ENCODE measurements at regions not wholly inside any gene's neighbourhood (a gene's known extent, or its start where the extent isn't known, plus 50 kb on each side); places are given as distances from the start of the nearest gene placed in this dataset.

DNA sequence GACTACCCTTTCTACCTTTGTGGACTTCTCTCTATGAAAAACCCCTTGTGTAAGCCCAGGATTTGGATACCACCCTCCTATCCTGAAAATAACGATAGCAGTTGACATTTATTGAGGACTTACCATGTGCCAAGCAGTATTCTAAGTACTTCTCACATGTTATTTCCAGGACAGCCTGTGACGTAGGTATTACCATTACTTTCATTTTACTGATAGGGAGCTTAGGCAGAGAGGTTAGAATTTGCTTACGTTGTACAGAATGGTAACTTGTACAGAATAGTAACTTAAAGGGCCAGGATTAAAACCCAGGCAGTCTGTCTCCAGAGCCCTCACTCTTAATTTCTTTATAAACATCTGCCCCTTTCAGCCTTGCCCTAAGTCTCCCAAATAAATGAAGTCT lies 138.3 kb downstream of the NTMT2 start:
- no peaks in the 10 kb centered on the region for H3K4me1 ChIP-seq
- no peak overlapping the region for H3K4me3 ChIP-seq
- WGBS, 2 donors = 72 to 74% methylated on average over 3 of the region's 3 CpGs
- H3K36me3 ChIP-seq = no peaks in the 10 kb centered on the region
- intact Hi-C loops (cut with DNase I) = no loop called here
- H3K9me3 ChIP-seq = no peaks in the 10 kb centered on the region
- no peaks in the 10 kb centered on the region for H3K27me3 ChIP-seq
- H3K27ac ChIP-seq = no peak overlapping the region
- TF ChIP-seq, protein P1, sequence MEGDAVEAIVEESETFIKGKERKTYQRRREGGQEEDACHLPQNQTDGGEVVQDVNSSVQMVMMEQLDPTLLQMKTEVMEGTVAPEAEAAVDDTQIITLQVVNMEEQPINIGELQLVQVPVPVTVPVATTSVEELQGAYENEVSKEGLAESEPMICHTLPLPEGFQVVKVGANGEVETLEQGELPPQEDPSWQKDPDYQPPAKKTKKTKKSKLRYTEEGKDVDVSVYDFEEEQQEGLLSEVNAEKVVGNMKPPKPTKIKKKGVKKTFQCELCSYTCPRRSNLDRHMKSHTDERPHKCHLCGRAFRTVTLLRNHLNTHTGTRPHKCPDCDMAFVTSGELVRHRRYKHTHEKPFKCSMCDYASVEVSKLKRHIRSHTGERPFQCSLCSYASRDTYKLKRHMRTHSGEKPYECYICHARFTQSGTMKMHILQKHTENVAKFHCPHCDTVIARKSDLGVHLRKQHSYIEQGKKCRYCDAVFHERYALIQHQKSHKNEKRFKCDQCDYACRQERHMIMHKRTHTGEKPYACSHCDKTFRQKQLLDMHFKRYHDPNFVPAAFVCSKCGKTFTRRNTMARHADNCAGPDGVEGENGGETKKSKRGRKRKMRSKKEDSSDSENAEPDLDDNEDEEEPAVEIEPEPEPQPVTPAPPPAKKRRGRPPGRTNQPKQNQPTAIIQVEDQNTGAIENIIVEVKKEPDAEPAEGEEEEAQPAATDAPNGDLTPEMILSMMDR (IDR thresholded peaks at IDR 0.05) = no peak
- no peak for TF ChIP-seq POLR2A (IDR thresholded peaks at IDR 0.05)
- DNase-seq = no peak

DNA sequence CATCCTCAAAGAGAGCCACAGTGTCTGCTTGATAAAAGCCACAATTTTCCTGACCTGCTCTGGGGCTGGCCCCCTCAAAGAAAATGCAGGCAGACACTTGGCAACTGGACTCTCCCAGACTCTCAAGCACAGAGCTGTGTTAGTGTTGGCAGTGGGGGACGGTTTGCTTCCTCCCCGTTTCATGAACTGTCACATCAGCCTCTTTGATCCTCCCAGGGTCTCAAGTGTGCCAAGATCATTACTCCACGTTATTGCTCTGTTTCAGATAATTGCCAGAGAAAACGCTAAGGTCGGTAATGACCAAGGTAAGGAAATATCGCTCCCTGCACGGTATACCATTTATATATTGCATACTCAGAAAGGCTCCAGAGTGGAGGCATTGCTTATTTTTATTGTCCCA lies 138.8 kb downstream of the NTMT2 start:
- no peak for DNase-seq
- TF ChIP-seq, protein P1 (IDR thresholded peaks at IDR 0.05) = no peak
- Histone ChIP-seq H3K27me3 (no peaks in the 10 kb centered on the region), H3K36me3 (no peaks in the 10 kb centered on the region), H3K27ac (no peak overlapping the region), H3K4me3 (no peak overlapping the region), H3K4me1 (no peaks in the 10 kb centered on the region), H3K9me3 (no peaks in the 10 kb centered on the region)
- intact Hi-C loops (cut with DNase I) = no loop called here
- WGBS, 2 donors = 69 to 79% methylated on average over 7 of the region's 7 CpGs

DNA sequence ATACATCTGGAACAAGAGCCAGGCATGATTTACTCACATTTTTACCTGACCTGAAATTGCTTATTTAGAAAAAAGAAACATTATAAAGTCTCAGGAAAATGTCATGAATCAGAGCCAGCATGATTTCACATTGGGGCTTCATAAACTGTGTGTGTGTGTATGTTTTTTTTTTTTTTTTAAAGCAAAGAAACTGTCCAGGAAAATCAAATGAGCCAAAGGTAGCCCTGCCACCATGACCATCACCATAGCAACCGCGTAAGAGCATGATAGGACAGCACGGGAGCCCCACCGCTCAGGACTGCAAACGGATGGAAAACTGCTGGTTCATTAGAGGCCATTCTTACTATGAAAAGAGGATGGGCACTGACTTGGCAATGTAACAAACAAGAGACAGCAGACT lies 139.2 kb downstream of the NTMT2 start:
- Histone ChIP-seq H3K36me3 (no peaks in the 10 kb centered on the region), H3K4me1 (no peaks in the 10 kb centered on the region), H3K9me3 (no peaks in the 10 kb centered on the region), H3K4me3 (no peak overlapping the region), H3K27ac (no peak overlapping the region), H3K27me3 (no peaks in the 10 kb centered on the region)
- no peak for DNase-seq
- 68 to 80% methylated on average over 5 of the region's 5 CpGs for WGBS, 2 donors
- TF ChIP-seq POLR2A (IDR thresholded peaks at IDR 0.05) = no peak
- TF ChIP-seq, protein P1 (IDR thresholded peaks at IDR 0.05) = no peak
- intact Hi-C loops (cut with DNase I) = no loop called here

DNA sequence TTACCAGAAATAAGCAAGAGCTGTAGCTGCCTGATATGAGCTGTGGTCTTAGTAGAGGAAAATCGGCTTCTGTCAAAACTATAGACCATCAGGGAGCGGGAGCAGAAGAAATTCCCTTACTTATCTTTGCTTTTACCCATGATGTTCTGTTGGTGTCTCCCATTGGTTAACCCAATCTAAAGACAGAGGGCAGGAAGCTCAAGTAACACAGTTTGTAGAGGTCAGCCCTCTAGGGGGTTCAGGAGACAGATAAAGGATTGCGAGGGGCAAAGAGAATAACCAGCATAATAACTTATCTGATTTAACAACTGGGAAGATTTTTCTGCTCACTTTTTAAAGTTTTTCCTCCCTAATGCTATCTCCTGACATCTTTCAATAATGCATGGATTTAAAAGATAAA lies 142.4 kb downstream of the NTMT2 start:
- H3K27ac ChIP-seq = no peak overlapping the region
- WGBS, 2 donors = 67 to 83% methylated on average over 3 of the region's 3 CpGs
- H3K4me1 ChIP-seq = no peaks in the 10 kb centered on the region
- intact Hi-C loops (cut with DNase I) = no loop called here
- H3K9me3 ChIP-seq = no peaks in the 10 kb centered on the region
- H3K4me3 ChIP-seq = no peak overlapping the region
- DNase-seq = no peak
- H3K27me3 ChIP-seq = no peaks in the 10 kb centered on the region
- no peaks in the 10 kb centered on the region for H3K36me3 ChIP-seq
- no peak for TF ChIP-seq POLR2A (IDR thresholded peaks at IDR 0.05)
- TF ChIP-seq, protein P1 (IDR thresholded peaks at IDR 0.05) = no peak

DNA sequence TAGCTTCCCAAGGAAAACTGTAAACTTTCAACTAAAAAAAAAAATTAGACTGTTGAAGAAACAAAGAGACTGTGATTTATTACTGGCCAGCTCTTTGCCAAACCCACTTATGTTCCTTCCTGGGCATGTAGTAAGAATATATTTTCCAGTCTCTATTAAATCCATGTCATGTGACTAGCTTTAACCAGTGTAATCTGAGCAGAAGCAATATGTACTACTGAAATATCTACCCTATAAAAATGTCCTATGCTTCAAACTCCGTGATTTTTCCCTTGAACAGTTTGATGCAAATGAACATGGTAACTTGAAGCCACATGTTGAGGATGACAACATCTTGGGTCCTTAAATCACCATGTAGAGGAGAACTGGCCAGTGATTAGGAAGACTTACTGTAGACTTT lies 144.5 kb downstream of the NTMT2 start:
- Histone ChIP-seq H3K9me3 (no peaks in the 10 kb centered on the region), H3K27me3 (no peaks in the 10 kb centered on the region), H3K27ac (no peak overlapping the region), H3K4me1 (no peaks in the 10 kb centered on the region), H3K36me3 (no peaks in the 10 kb centered on the region), H3K4me3 (no peak overlapping the region)
- intact Hi-C loops (cut with DNase I) = no loop called here
- 65 to 79% methylated on average over 1 of the region's 1 CpG for WGBS, 2 donors
- no peak for TF ChIP-seq POLR2A (IDR thresholded peaks at IDR 0.05)
- TF ChIP-seq, protein P1 (IDR thresholded peaks at IDR 0.05) = no peak
- no peak for DNase-seq
